IPS DF 6.9 (cell line): ENCODE measurements at regions not wholly inside any gene's neighbourhood (a gene's known extent, or its start where the extent isn't known, plus 50 kb on each side); places are given as distances from the start of the nearest gene placed in this dataset.

ENCODE experiments used
- DNase-seq: peaks from one replicate; pipeline ENCODE4 v3.0.0-alpha.2; 2013; ENCODE audit warnings: low read depth, low spot score
- H3K27ac ChIP-seq: one replicate; pipeline ENCODE4 v1.5.1; 2013; ENCODE audit warnings: low read length, control low read depth
- H3K27me3 ChIP-seq: 2 replicates; pipeline ENCODE4 v1.6.1; 2013; ENCODE audit warnings: mild to moderate bottlenecking, low read length; ENCODE audit not compliant: control insufficient read depth, insufficient read depth
- H3K36me3 ChIP-seq: 2 replicates; pipeline ENCODE4 v1.6.1; 2013; ENCODE audit warnings: low read length; ENCODE audit not compliant: control insufficient read depth, insufficient read depth
- H3K4me1 ChIP-seq: 2 replicates; pipeline ENCODE4 v1.6.1; 2013; ENCODE audit warnings: low read length; ENCODE audit not compliant: control insufficient read depth, insufficient read depth
- H3K4me3 ChIP-seq: 2 replicates; pipeline ENCODE4 v1.5.1; 2013; ENCODE audit warnings: mild to moderate bottlenecking, low read length
- H3K9me3 ChIP-seq: 2 replicates; pipeline ENCODE4 v1.6.1; 2013; ENCODE audit warnings: low read length, inconsistent platforms; ENCODE audit not compliant: control insufficient read depth, insufficient read depth
- WGBS: extraction: QIAGEN DNeasy Blood & Tissue Kit; methylation state at CpG from one replicate; pipeline ENCODE4 v1.1.7; 2013; ENCODE audit warnings: mixed read lengths, missing lambda C conversion rate; ENCODE audit not compliant: insufficient read length, insufficient coverage; 5-methylcytosine and 5-hydroxymethylcytosine counted together

DNA sequence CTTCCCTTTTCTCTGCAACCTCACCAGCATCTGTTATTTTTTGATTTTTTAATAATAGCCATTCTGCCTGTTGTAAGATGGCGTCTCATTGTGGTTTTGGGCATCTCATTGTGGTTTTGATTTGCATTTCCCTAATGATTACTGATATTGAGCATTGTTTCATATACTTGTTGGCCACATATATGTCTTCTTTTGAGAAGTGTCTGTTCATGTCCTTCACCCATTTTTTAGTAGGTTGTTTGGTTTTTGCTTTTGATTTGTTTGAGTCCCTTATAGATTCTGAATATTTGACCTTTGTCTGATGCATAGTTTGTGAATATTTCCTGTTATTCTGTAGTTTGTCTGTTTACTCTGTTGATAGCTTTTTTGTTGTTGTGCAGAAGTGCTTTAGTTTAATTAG, 312.2 kb upstream of the TBC1D5 start:
- H3K36me3 ChIP-seq = no peaks in the 10 kb centered on the region

DNA sequence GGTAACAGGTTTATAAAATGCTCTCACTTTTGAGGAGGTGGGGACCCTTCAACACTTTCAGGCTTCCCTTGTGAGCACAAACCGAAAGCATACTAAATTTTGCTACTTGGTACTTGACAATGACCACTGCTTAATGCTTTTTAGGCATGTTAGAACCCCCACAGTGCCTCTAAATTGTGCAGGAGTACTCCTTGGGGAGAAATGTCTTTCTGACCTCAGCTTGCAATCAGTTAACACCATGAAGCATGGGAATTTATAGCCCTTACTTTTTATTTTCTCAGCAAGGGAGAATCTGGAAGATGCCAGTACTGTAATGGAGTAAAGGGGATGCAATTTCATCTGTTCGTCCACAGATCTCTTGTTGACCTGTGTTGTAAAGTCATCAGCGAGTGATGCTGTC, 308.9 kb upstream of the TBC1D5 start:
- Histone ChIP-seq H3K4me3 (no peak overlapping the region), H3K36me3 (no peaks in the 10 kb centered on the region), H3K9me3 (no peaks in the 10 kb centered on the region), H3K4me1 (no peaks in the 10 kb centered on the region; the same call in 1 of the 2 replicates), H3K27ac (no peak overlapping the region), H3K27me3 (no peaks in the 10 kb centered on the region)
- no peak for DNase-seq
- WGBS = no CpG with 5 or more reads among the region's 3 CpGs

More for the DNA sequence above, 312.2 kb upstream of the TBC1D5 start:
- WGBS = no CpG with 5 or more reads among the region's 1 CpG
- no peak overlapping the region for H3K4me3 ChIP-seq
- no peak for DNase-seq
- H3K4me1 ChIP-seq = no peaks in the 10 kb centered on the region; the same call in 1 of the 2 replicates
- no peak overlapping the region for H3K27ac ChIP-seq
- no peaks in the 10 kb centered on the region for H3K9me3 ChIP-seq
- no peaks in the 10 kb centered on the region for H3K27me3 ChIP-seq

DNA sequence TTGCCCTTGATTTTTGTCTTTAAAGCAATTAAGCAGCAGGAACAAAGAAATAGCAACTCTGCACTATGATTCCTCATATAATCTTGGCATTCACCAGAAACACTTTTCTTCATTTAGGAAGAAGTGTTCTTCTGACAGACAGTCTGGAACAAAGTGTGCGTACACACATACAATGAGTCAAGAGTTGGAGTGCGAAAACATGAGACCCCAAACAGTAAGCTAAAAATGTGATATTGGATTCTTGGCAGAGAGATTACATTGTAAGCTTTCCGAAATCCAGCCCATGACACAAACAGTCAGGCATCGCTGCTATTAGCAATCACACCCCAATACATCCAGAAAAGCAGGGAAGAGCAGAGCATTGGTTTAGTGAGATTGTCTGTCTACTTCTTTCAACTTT, 306.7 kb upstream of the TBC1D5 start:
- Histone ChIP-seq H3K27me3 (no peaks in the 10 kb centered on the region), H3K27ac (no peak overlapping the region), H3K36me3 (no peaks in the 10 kb centered on the region), H3K4me1 (no peaks in the 10 kb centered on the region; the same call in 1 of the 2 replicates), H3K4me3 (no peak overlapping the region), H3K9me3 (no peaks in the 10 kb centered on the region)
- DNase-seq = no peak
- WGBS = no CpG with 5 or more reads among the region's 4 CpGs

DNA sequence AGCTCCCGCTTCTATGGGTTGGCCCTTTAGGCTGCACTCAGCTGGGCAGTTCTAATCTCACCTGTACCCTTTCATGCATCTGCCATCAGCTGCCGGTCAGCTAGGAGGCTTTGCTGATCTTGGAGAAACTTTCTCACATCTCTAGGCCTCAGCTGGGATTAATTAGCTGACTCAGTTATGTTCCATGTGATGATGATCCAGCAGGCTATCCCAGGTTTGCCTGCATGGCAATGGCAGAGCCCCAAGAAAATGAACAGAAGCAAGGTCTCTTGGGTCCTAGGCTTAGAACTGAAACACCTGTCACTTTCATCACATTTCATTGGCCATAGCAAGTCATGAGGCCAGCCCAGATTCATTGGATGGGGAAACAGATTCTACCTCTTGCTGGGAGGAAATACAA, 304.6 kb upstream of the TBC1D5 start:
- H3K4me3 ChIP-seq = no peak overlapping the region
- H3K36me3 ChIP-seq = no peaks in the 10 kb centered on the region
- no peak for DNase-seq
- H3K9me3 ChIP-seq = no peaks in the 10 kb centered on the region
- no peaks in the 10 kb centered on the region; the same call in 1 of the 2 replicates for H3K4me1 ChIP-seq
- H3K27me3 ChIP-seq = no peaks in the 10 kb centered on the region
- no CpG with 5 or more reads among the region's 2 CpGs for WGBS
- no peak overlapping the region for H3K27ac ChIP-seq

DNA sequence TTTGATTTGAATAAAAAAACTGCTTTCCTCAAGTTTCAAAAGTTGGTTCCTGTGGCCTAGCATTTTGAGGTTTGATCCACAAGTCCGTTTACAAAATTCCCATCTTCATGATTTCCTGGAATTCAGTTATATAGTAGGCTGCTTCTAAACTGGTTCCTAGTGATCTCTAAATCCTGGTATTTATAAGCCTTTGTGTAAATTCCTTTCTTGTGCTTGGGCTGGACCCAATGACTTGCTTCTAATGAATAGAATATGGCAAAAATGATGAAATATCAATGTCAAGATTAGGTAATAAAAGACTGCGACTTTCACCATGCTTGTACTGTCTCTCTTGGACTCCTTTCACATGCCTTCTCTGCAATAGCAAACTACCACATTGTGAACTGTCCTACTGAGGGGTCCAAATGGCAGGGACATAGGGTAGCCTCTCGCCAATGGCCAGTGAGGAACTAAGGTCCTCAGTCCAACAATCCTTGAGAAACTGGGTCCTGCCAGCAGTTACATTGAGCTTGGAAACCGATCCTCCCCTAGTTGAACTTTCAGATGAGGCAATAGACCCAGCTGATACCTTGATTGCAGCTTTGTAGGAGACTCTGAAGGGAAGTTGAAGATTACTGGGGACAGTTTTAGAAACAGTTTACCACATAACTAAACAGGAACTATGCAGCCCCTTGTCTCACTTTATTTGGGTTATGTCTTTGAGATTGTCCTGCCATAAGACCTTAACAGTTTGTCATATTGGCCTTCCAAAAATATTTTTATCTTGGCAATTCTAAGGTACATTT, 303.9 kb upstream of the TBC1D5 start:
- H3K4me1 ChIP-seq = no peaks in the 10 kb centered on the region; the same call in 1 of the 2 replicates
- no peaks in the 10 kb centered on the region for H3K9me3 ChIP-seq
- H3K36me3 ChIP-seq = no peaks in the 10 kb centered on the region
- no CpG with 5 or more reads among the region's 4 CpGs for WGBS
- no peak for DNase-seq
- H3K4me3 ChIP-seq = no peak overlapping the region
- H3K27me3 ChIP-seq = no peaks in the 10 kb centered on the region
- H3K27ac ChIP-seq = no peak overlapping the region

DNA sequence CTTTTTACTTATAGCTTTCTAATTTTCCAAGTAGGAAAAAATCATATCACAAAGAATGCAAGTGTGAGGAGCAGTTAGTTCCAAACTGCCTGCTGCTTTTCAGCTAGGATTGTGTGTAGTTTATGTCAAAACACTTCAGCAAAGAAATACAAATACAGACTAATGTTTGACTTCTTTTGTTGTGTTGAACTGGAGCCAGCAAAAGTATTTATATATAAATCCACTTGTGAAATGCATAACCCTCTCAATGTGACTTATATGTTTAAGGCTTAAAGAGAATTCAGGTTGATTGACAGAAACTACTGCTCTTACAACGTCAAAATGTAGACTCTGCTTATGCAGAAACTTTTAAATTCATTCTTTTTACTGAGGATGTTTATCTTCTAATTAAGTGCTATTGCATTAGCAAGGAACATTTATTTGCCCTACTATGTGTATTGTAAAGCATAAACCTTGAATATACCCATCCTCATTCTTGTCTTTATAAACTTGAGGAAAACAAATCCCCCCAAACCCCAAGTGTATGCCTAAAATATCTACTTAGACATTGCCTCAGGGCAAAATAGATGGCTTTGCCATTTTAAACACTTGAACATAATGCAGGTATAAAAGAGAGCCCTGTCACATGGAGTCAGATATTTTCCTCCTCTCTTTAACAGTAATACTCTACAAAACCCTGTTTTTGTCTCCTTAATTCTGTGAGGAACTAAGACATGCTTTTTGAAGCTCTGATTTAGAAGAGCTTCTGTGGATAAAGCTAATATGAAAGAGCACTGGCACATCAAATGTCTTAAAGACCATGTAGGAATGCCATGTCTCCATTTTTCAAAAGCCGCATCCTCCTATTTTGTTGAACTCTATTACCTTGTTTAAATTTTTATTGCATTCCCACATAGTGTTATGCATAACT, 302.8 kb upstream of the TBC1D5 start:
- no peaks in the 10 kb centered on the region for H3K36me3 ChIP-seq
- no peaks in the 10 kb centered on the region; the same call in 1 of the 2 replicates for H3K4me1 ChIP-seq
- H3K27ac ChIP-seq = no peak overlapping the region
- WGBS = no CpG with 5 or more reads among the region's 2 CpGs
- no peaks in the 10 kb centered on the region for H3K27me3 ChIP-seq
- no peaks in the 10 kb centered on the region; the same call in 1 of the 2 replicates for H3K9me3 ChIP-seq
- no peak overlapping the region for H3K4me3 ChIP-seq
- DNase-seq = no peak

DNA sequence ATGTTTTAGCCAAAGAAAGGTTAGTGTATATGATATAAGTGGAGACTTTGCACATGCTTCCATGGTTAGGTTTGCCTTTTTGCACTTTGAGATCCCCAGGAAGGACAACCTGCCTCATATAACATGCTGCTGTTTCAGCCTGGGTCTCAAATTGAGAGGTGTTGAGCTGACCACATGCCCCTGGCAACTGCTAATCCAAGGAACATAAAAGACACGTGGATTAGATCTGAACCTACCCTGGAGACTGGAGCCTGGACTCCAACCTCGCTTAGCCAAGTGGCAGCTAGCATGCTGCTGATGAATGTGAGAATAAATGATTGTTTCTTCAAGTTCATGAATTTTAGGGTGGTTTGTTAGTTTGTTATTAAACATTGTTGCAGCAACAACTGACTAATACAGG, 301.8 kb upstream of the TBC1D5 start:
- Histone ChIP-seq H3K4me3 (no peak overlapping the region), H3K27ac (no peak overlapping the region), H3K27me3 (no peaks in the 10 kb centered on the region), H3K36me3 (no peaks in the 10 kb centered on the region), H3K4me1 (no peaks in the 10 kb centered on the region), H3K9me3 (no peaks in the 10 kb centered on the region; the same call in 1 of the 2 replicates)
- no peak for DNase-seq
- WGBS = no CpG with 5 or more reads among the region's 2 CpGs

DNA sequence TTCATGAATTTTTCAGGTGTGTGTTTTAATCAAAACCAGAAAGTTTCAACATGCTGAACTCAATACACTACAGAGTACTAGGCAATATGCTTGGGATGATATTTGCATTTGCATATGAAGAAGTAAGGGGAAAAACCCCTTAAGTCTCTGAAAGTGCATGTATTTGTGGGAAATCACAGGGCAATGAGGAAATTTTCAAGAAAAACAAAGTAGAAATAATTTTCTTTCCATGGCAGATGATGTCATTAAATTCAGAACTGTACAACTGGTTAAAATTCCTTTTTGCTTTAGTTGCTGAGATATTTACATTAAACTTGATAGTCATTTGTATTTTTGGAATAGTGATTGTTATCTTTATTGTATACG, 294.0 kb upstream of the TBC1D5 start:
- WGBS = no CpG with 5 or more reads among the region's 1 CpG
- no peak for DNase-seq
- no peak overlapping the region for H3K27ac ChIP-seq

DNA sequence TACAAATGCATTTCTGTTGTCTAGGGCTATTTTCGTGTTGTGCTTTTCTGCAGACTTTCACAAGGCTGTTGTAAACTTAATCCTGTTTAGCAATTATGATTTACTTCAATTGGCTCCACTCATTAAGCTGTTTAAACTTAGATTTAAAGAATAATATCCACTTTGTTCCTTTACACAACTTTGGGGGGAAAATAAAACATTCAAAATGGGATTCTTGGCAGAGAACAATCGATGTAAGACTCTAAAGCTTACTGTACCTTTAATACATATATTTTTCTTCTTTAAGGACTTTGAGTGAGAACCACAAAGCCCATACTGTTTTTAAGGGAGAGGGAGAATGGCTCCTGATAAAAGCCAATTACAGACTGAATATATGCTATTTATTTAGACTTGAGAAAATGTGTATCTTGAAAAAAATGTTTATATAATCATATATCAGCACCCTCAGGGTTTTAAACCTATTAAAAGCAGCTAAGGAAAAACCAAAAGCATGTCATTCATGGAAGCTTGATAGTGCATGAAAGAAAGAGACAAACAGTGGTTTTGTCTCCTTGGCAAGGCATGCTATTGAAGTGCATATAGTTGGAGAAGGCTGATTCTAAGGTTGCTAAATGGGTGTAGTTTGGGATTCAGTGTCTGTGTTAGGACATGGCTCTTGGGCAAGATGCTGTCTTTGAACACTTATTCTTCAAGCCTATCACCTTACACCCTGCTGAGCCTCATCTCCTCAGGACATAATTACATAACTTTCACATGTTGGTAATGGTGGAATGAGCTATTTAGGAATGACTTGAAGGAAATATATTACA, 293.4 kb upstream of the TBC1D5 start:
- no CpG with 5 or more reads among the region's 2 CpGs for WGBS
- Histone ChIP-seq H3K9me3 (no peaks in the 10 kb centered on the region; the same call in 1 of the 2 replicates), H3K4me3 (no peak overlapping the region), H3K27ac (no peak overlapping the region), H3K27me3 (no peaks in the 10 kb centered on the region), H3K36me3 (no peaks in the 10 kb centered on the region), H3K4me1 (peaks cover 2% of the 10 kb centered on the region; the same call in 1 of the 2 replicates)
- DNase-seq = no peak

More for the DNA sequence above, 294.0 kb upstream of the TBC1D5 start:
- Histone ChIP-seq H3K4me3 (no peak overlapping the region), H3K36me3 (no peaks in the 10 kb centered on the region), H3K9me3 (no peaks in the 10 kb centered on the region; the same call in 1 of the 2 replicates), H3K27me3 (no peaks in the 10 kb centered on the region), H3K4me1 (peaks cover 2% of the 10 kb centered on the region; the same call in 1 of the 2 replicates)
